ENCODE measurements at regions not wholly inside any gene's neighbourhood (a gene's known extent, or its start where the extent isn't known, plus 50 kb on each side); places are given as distances from the start of the nearest gene placed in this dataset.

GRCh38 chr11:134617360-134617759, 205.3 kb upstream of the B3GAT1 start:
- Histone ChIP-seq H2AFZ (ENCODE audit: low read depth, low read length) (no peak overlapping the region), H3K79me2 (ENCODE audit: insufficient read depth, low read length) (no peaks in the 10 kb centered on the region), H3K4me3 (ENCODE audit: insufficient read depth, low read depth, low read length) (no peak overlapping the region), H3K27me3 (ENCODE audit: insufficient read depth, low read length) (no peaks in the 10 kb centered on the region), H3K4me2 (ENCODE audit: low read length) (no peak overlapping the region), H3K36me3 (ENCODE audit: insufficient read depth, low read length) (no peaks in the 10 kb centered on the region), H3K27ac (ENCODE audit: low read depth, low read length) (no peak overlapping the region), H3K4me1 (ENCODE audit: insufficient read depth, low read length) (no peaks in the 10 kb centered on the region), H4K20me1 (ENCODE audit: insufficient read depth, low read length) (no peaks in the 10 kb centered on the region), H3K9me3 (ENCODE audit: insufficient read depth, low read depth, low read length) (peaks cover 3% of the 10 kb centered on the region), H3K9ac (ENCODE audit: low read length) (no peak overlapping the region)
- no peak for FAIRE-seq
- peaks cover 65% of the 10 kb centered on the region for H3K27me3 Mint-ChIP-seq (ENCODE audit: low read depth, unreplicated experiment)
- H3K9me3 Mint-ChIP-seq (ENCODE audit: unreplicated experiment): peaks cover 10% of the 10 kb centered on the region
- TF ChIP-seq, protein P1, sequence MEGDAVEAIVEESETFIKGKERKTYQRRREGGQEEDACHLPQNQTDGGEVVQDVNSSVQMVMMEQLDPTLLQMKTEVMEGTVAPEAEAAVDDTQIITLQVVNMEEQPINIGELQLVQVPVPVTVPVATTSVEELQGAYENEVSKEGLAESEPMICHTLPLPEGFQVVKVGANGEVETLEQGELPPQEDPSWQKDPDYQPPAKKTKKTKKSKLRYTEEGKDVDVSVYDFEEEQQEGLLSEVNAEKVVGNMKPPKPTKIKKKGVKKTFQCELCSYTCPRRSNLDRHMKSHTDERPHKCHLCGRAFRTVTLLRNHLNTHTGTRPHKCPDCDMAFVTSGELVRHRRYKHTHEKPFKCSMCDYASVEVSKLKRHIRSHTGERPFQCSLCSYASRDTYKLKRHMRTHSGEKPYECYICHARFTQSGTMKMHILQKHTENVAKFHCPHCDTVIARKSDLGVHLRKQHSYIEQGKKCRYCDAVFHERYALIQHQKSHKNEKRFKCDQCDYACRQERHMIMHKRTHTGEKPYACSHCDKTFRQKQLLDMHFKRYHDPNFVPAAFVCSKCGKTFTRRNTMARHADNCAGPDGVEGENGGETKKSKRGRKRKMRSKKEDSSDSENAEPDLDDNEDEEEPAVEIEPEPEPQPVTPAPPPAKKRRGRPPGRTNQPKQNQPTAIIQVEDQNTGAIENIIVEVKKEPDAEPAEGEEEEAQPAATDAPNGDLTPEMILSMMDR (IDR thresholded peaks at IDR 0.05; ENCODE audit: insufficient read depth, low read depth, low read length): no peak
- TF ChIP-seq EZH2 (IDR thresholded peaks at IDR 0.05; ENCODE audit: insufficient read depth, low read length): no peak
- H3K4me1 Mint-ChIP-seq (ENCODE audit: low read depth, unreplicated experiment): no peaks in the 10 kb centered on the region
- no peak overlapping the region for H3K27ac Mint-ChIP-seq (ENCODE audit: unreplicated experiment)
- DNase-seq (ENCODE audit: low read depth): no peak
- H3K36me3 Mint-ChIP-seq (ENCODE audit: low read depth, unreplicated experiment): no peaks in the 10 kb centered on the region
- no peak overlapping the region for H3K4me3 Mint-ChIP-seq (ENCODE audit: unreplicated experiment)

DNA sequence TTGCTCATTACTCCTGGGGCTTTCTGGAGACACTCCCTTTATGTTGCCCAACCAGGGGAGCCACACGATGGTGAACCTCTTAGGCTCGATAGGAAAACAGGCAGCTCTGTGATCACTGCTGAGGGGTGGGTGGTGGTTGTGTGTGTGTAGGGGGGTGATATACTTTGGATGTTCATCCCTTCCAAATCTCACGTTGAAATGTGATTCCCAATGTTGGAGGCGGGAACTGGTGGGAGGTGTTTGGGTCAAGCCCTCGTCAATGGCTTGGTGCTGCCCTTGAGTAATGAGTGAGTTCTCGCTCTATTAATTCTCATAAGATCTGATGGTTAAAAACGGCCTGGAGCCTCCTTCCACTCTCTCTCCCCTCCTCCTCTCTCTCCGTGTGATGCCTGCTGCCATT, 204.0 kb upstream of the B3GAT1 start:
- Histone ChIP-seq H3K4me1 (ENCODE audit: insufficient read depth, low read length) (no peaks in the 10 kb centered on the region), H3K27me3 (ENCODE audit: insufficient read depth, low read length) (no peaks in the 10 kb centered on the region), H3K27ac (ENCODE audit: low read depth, low read length) (no peak overlapping the region), H4K20me1 (ENCODE audit: insufficient read depth, low read length) (no peaks in the 10 kb centered on the region), H3K36me3 (ENCODE audit: insufficient read depth, low read length) (no peaks in the 10 kb centered on the region), H2AFZ (ENCODE audit: low read depth, low read length) (no peak overlapping the region), H3K4me2 (ENCODE audit: low read length) (no peak overlapping the region), H3K4me3 (ENCODE audit: insufficient read depth, low read depth, low read length) (no peak overlapping the region), H3K9ac (ENCODE audit: low read length) (no peak overlapping the region), H3K9me3 (ENCODE audit: insufficient read depth, low read depth, low read length) (peaks cover 3% of the 10 kb centered on the region), H3K79me2 (ENCODE audit: insufficient read depth, low read length) (no peaks in the 10 kb centered on the region)
- Mint-ChIP-seq H3K4me1 (ENCODE audit: low read depth, unreplicated experiment) (no peaks in the 10 kb centered on the region), H3K9me3 (ENCODE audit: unreplicated experiment) (peaks cover 10% of the 10 kb centered on the region), H3K4me3 (ENCODE audit: unreplicated experiment) (no peak overlapping the region), H3K36me3 (ENCODE audit: low read depth, unreplicated experiment) (no peaks in the 10 kb centered on the region), H3K27ac (ENCODE audit: unreplicated experiment) (no peak overlapping the region), H3K27me3 (ENCODE audit: low read depth, unreplicated experiment) (peaks cover 61% of the 10 kb centered on the region)
- DNase-seq (ENCODE audit: low read depth) (no peak), FAIRE-seq (no peak)
- TF ChIP-seq, protein P1 (IDR thresholded peaks at IDR 0.05; ENCODE audit: insufficient read depth, low read depth, low read length): no peak
- no peak for TF ChIP-seq EZH2 (IDR thresholded peaks at IDR 0.05; ENCODE audit: insufficient read depth, low read length)

DNA sequence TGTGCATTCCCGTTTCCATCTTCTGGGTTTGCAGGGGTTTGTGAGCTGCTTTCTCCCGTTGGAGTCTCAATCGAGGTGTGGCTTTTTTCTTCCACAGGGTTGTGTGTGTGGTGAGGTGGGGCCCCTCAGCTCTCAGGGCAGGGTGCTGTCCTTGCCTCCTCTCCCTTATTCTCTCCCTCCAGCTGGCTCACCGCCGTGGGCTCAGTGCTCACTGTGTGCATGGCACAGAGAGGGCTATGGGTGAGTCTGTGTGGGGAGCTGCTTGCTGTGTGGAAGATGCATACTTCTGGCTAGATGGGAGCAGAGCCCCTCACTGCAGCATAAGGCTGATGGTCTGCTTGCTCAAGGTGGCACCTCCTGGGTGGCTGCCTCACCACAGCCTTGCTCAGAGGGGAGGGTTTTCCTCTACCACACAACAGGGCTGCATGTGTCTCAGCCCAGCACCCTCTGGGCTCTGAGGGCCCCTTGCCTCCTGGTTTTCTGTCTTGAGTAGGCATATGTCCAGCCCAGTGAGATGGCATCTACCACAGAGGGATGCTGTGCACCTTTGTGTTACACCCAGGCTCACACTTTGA, 203.1 kb upstream of the B3GAT1 start:
- Mint-ChIP-seq H3K36me3 (ENCODE audit: low read depth, unreplicated experiment) (no peaks in the 10 kb centered on the region), H3K9me3 (ENCODE audit: unreplicated experiment) (peaks cover 10% of the 10 kb centered on the region), H3K4me1 (ENCODE audit: low read depth, unreplicated experiment) (no peaks in the 10 kb centered on the region), H3K27ac (ENCODE audit: unreplicated experiment) (no peak overlapping the region), H3K27me3 (ENCODE audit: low read depth, unreplicated experiment) (peaks cover 63% of the 10 kb centered on the region), H3K4me3 (ENCODE audit: unreplicated experiment) (no peak overlapping the region)
- H3K27ac ChIP-seq (ENCODE audit: low read depth, low read length): no peak overlapping the region
- no peaks in the 10 kb centered on the region for H3K4me1 ChIP-seq (ENCODE audit: insufficient read depth, low read length)
- FAIRE-seq (no peak), DNase-seq (ENCODE audit: low read depth) (no peak)
- H3K79me2 ChIP-seq (ENCODE audit: insufficient read depth, low read length): no peaks in the 10 kb centered on the region
- H4K20me1 ChIP-seq (ENCODE audit: insufficient read depth, low read length): no peaks in the 10 kb centered on the region
- TF ChIP-seq, protein P1 (IDR thresholded peaks at IDR 0.05; ENCODE audit: insufficient read depth, low read depth, low read length): no peak
- no peak for TF ChIP-seq EZH2 (IDR thresholded peaks at IDR 0.05; ENCODE audit: insufficient read depth, low read length)
- no peak overlapping the region for H3K9ac ChIP-seq (ENCODE audit: low read length)
- H3K4me3 ChIP-seq (ENCODE audit: insufficient read depth, low read depth, low read length): no peak overlapping the region
- H2AFZ ChIP-seq (ENCODE audit: low read depth, low read length): no peak overlapping the region
- no peak overlapping the region for H3K4me2 ChIP-seq (ENCODE audit: low read length)
- no peaks in the 10 kb centered on the region for H3K27me3 ChIP-seq (ENCODE audit: insufficient read depth, low read length)
- H3K9me3 ChIP-seq (ENCODE audit: insufficient read depth, low read depth, low read length): peaks cover 3% of the 10 kb centered on the region
- H3K36me3 ChIP-seq (ENCODE audit: insufficient read depth, low read length): no peaks in the 10 kb centered on the region

All from astrocyte (in vitro differentiated cells and primary cell).